ENCODE measurements at regions not wholly inside any gene's neighbourhood (a gene's known extent, or its start where the extent isn't known, plus 50 kb on each side); places are given as distances from the start of the nearest gene placed in this dataset.
"Not testable (repeated sequence)": the region's sequence is repeated elsewhere in the genome, so short reads cannot be mapped to it uniquely, and the experiment has no call there.

DNA sequence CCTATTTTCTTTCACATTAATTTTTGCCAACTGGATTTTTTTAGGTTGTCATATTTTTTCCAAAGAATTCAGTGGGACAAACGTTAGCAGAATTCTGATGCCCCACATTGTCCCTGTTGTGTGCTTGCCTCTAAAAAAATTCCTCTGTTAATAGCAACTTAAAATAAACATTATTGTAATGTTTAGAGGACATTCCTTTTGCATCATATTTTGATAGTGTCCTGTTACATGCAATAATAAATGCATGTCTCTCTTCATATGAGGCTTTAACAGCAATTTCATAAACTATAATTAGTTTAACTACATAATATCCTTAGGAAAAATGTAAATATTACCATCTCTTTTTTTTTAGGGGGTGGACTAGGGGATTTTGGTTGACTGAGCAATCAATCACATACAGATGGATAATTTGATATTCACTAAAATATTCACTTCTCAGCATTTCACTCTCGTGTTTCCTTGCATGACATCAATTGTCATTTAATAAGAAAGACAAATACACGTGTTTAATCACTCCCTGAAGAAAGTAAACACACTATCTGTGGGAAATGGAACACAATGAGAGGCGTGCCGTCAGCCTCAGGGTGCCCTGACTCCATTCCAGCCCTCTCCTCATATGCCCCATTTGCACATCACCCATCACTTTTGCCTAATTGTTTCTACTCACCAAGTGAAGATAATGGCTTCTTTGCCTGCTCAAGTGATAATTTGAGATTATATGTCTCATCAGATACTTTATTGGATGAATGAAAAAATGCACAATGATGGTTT lies 110.3 kb upstream of the SPATA31A3 start:
- not testable (repeated sequence) for TF ChIP-seq RFX5 (IDR thresholded peaks at IDR 0.05; ENCODE audit: low read depth, low read length); POLR2A (IDR thresholded peaks at IDR 0.05; ENCODE audit: low read depth, low read length); MAFK (IDR thresholded peaks at IDR 0.05; ENCODE audit: low read depth, low read length); MAZ (IDR thresholded peaks at IDR 0.05; ENCODE audit: borderline replicate concordance, low read depth, low read length); MXI1 (IDR thresholded peaks at IDR 0.05; ENCODE audit: borderline replicate concordance, low read depth, low read length); RAD21 (IDR thresholded peaks at IDR 0.05; ENCODE audit: low read length); NFE2L2 (IDR thresholded peaks at IDR 0.05; ENCODE audit: low read depth, low read length); SMC3 (IDR thresholded peaks at IDR 0.05; ENCODE audit: low read depth, low read length); FOS (IDR thresholded peaks at IDR 0.05; ENCODE audit: low read depth, low read length); CHD1 (IDR thresholded peaks at IDR 0.05; ENCODE audit: low read depth, low read length)
- TF ChIP-seq, protein P1, sequence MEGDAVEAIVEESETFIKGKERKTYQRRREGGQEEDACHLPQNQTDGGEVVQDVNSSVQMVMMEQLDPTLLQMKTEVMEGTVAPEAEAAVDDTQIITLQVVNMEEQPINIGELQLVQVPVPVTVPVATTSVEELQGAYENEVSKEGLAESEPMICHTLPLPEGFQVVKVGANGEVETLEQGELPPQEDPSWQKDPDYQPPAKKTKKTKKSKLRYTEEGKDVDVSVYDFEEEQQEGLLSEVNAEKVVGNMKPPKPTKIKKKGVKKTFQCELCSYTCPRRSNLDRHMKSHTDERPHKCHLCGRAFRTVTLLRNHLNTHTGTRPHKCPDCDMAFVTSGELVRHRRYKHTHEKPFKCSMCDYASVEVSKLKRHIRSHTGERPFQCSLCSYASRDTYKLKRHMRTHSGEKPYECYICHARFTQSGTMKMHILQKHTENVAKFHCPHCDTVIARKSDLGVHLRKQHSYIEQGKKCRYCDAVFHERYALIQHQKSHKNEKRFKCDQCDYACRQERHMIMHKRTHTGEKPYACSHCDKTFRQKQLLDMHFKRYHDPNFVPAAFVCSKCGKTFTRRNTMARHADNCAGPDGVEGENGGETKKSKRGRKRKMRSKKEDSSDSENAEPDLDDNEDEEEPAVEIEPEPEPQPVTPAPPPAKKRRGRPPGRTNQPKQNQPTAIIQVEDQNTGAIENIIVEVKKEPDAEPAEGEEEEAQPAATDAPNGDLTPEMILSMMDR (conservative IDR thresholded peaks at IDR 0.05; ENCODE audit: low read depth, low read length), result not testable (repeated sequence)
- TF ChIP-seq, protein P2, sequence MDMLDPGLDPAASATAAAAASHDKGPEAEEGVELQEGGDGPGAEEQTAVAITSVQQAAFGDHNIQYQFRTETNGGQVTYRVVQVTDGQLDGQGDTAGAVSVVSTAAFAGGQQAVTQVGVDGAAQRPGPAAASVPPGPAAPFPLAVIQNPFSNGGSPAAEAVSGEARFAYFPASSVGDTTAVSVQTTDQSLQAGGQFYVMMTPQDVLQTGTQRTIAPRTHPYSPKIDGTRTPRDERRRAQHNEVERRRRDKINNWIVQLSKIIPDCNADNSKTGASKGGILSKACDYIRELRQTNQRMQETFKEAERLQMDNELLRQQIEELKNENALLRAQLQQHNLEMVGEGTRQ (IDR thresholded peaks at IDR 0.05; ENCODE audit: low read depth, low read length), result not testable (repeated sequence)
